IMR-90 (cell line): ENCODE measurements at regions not wholly inside any gene's neighbourhood (a gene's known extent, or its start where the extent isn't known, plus 50 kb on each side); places are given as distances from the start of the nearest gene placed in this dataset.

Source experiments
- ATAC-seq: fragments of 200-7000 bp; cut with Tn5 transposase; 2 replicates; pipeline ENCODE4 v1.9.1; 2020; ENCODE audit warnings: low read depth, mild to moderate bottlenecking, moderate library complexity
- BruUV-seq: library from RNA; stranded (reverse); fragments of 400-500 nt; replicated peaks from 2 replicates; lab custom pipeline; 2021; lab: Mats Ljungman, UMichigan
- CTCF ChIA-PET: fragments of 300-600 bp; formaldehyde crosslinking; extraction: SDS; loops from one replicate; lab custom pipeline; 2021; ENCODE audit warnings: antibody characterized with exemption; lab: Yijun Ruan, JAX
- POLR2A ChIA-PET: fragments of 300-600 bp; sonication (Branson Sonifier 250); formaldehyde crosslinking; loops from one replicate; lab custom pipeline; 2022; ENCODE audit warnings: antibody characterized with exemption; ENCODE audit not compliant: unreplicated experiment; lab: Charles Lee
- DNase-seq: peaks from one replicate; pipeline ENCODE4 v3.0.0; 2013
- H2AFZ ChIP-seq: replicated peaks from 2 replicates; pipeline ENCODE3; 2013; ENCODE audit warnings: low read length, mild to moderate bottlenecking; ENCODE audit not compliant: poor library complexity
- H2AK5ac ChIP-seq: 2 replicates; pipeline ENCODE4 v1.6.1; 2013; ENCODE audit warnings: low read depth, low read length, inconsistent platforms
- H2AK9ac ChIP-seq: replicated peaks from 2 replicates; pipeline ENCODE3; 2013; ENCODE audit warnings: mild to moderate bottlenecking, low read depth, low read length, moderate library complexity; ENCODE audit not compliant: poor library complexity
- H2BK120ac ChIP-seq: 2 replicates; pipeline ENCODE4 v1.6.1; 2013; ENCODE audit warnings: low read depth, low read length, inconsistent platforms
- H2BK15ac ChIP-seq: 3 replicates; pipeline ENCODE4 v1.6.1; 2013; ENCODE audit warnings: low read depth, low read length, inconsistent platforms
- H2BK20ac ChIP-seq: 2 replicates; pipeline ENCODE4 v1.6.1; 2013; ENCODE audit warnings: low read depth, mild to moderate bottlenecking, inconsistent platforms, low read length, moderate library complexity
- H2BK5ac ChIP-seq: 2 replicates; pipeline ENCODE4 v1.6.1; 2013; ENCODE audit warnings: mild to moderate bottlenecking, low read depth, low read length, inconsistent platforms; ENCODE audit not compliant: poor library complexity, severe bottlenecking
- H3K14ac ChIP-seq: replicated peaks from 2 replicates; pipeline ENCODE4 v1.6.1; 2013; ENCODE audit warnings: low read depth, low read length, inconsistent platforms
- H3K18ac ChIP-seq: 2 replicates; pipeline ENCODE4 v1.6.1; 2013; ENCODE audit warnings: low read depth, low read length, control low read depth
- H3K23ac ChIP-seq: 2 replicates; pipeline ENCODE4 v1.6.1; 2013; ENCODE audit warnings: low read depth, low read length, inconsistent platforms
- H3K27ac ChIP-seq: 2 replicates; pipeline ENCODE4 v1.5.1; 2013; ENCODE audit warnings: mild to moderate bottlenecking, control low read depth, low read length; ENCODE audit not compliant: insufficient read depth
- H3K27me3 ChIP-seq: 2 replicates; pipeline ENCODE4 v1.6.1; 2013; ENCODE audit warnings: low read length; ENCODE audit not compliant: control insufficient read depth, insufficient read depth
- H3K36me3 ChIP-seq: 2 replicates; pipeline ENCODE4 v1.6.1; 2013; ENCODE audit warnings: low read length, mixed read lengths; ENCODE audit not compliant: control insufficient read depth, insufficient read depth
- H3K4ac ChIP-seq: 2 replicates; pipeline ENCODE4 v1.6.1; 2013; ENCODE audit warnings: low read depth, low read length, inconsistent platforms
- H3K4me1 ChIP-seq: 2 replicates; pipeline ENCODE4 v1.6.1; 2013; ENCODE audit warnings: low read length, mixed read lengths; ENCODE audit not compliant: control insufficient read depth, insufficient read depth
- H3K4me2 ChIP-seq: 2 replicates; pipeline ENCODE4 v1.6.1; 2013; ENCODE audit warnings: low read depth, mild to moderate bottlenecking, control low read depth, low read length, moderate library complexity
- H3K4me3 ChIP-seq: 2 replicates; pipeline ENCODE4 v1.5.1; 2013; ENCODE audit warnings: low read depth, mild to moderate bottlenecking, control low read depth, low read length, moderate library complexity; ENCODE audit not compliant: insufficient read depth
- H3K56ac ChIP-seq: 2 replicates; pipeline ENCODE4 v1.6.1; 2013; ENCODE audit warnings: low read length, inconsistent platforms; ENCODE audit not compliant: insufficient read depth; ENCODE audit errors: extremely low read depth
- H3K79me1 ChIP-seq, 2 experiments: 2 replicates each; pipeline ENCODE4 v1.6.1; 2013; ENCODE audit warnings: low read length in 2 of 2, inconsistent platforms in 1 of 2, low read depth in 1 of 2
- H3K9ac ChIP-seq: 2 replicates; pipeline ENCODE4 v1.6.1; 2013; ENCODE audit warnings: low read depth, low read length, control low read depth
- H3K9me1 ChIP-seq: 2 replicates; pipeline ENCODE4 v1.6.1; 2013; ENCODE audit warnings: low read length, inconsistent platforms; ENCODE audit not compliant: insufficient read depth
- H3K9me3 ChIP-seq: 2 replicates; pipeline ENCODE4 v1.6.1; 2013; ENCODE audit warnings: low read length; ENCODE audit not compliant: control insufficient read depth, insufficient read depth
- H4K20me1 ChIP-seq: 2 replicates; pipeline ENCODE4 v1.6.1; 2013; ENCODE audit warnings: low read length, inconsistent platforms; ENCODE audit not compliant: insufficient read depth
- H4K5ac ChIP-seq: 2 replicates; pipeline ENCODE4 v1.6.1; 2013; ENCODE audit warnings: mild to moderate bottlenecking, low read depth, low read length, control low read depth
- H4K8ac ChIP-seq, 2 experiments: 2 replicates each; pipeline ENCODE4 v1.6.1; 2013; ENCODE audit warnings: low read depth in 2 of 2, low read length in 2 of 2, control low read depth in 1 of 2, inconsistent platforms in 1 of 2
- H4K91ac ChIP-seq: 2 replicates; pipeline ENCODE4 v1.6.1; 2013; ENCODE audit warnings: low read depth, low read length, inconsistent platforms; ENCODE audit not compliant: insufficient read depth
- CEBPB ChIP-seq: IDR thresholded peaks from 2 replicates; pipeline ENCODE4 v1.6.1; 2012; ENCODE audit warnings: low read depth, low read length, improper control_type of control experiment
- CHD1 ChIP-seq: IDR thresholded peaks from 2 replicates; pipeline ENCODE4 v1.6.1; 2012; ENCODE audit warnings: low read depth, low read length, improper control_type of control experiment
- FOS ChIP-seq: fragments of 150-350 bp; IDR thresholded peaks from 2 replicates; pipeline ENCODE4 v1.6.1; 2016; ENCODE audit warnings: low read depth, low read length
- MAFK ChIP-seq: IDR thresholded peaks from 2 replicates; pipeline ENCODE4 v1.6.1; 2012; ENCODE audit warnings: low read depth, low read length, improper control_type of control experiment
- MXI1 ChIP-seq: IDR thresholded peaks from 2 replicates; pipeline ENCODE4 v1.6.1; 2012; ENCODE audit warnings: low read depth, mild to moderate bottlenecking, low read length, moderate library complexity, borderline replicate concordance
- NFE2L2 ChIP-seq: fragments of 150-350 bp; IDR thresholded peaks from 2 replicates; pipeline ENCODE4 v1.6.1; 2016; ENCODE audit warnings: low read depth, mild to moderate bottlenecking, low read length
- POLR2A ChIP-seq: IDR thresholded peaks from 2 replicates; pipeline ENCODE4 v1.6.1; 2012; ENCODE audit warnings: mild to moderate bottlenecking, low read depth, low read length
- RCOR1 ChIP-seq: IDR thresholded peaks from 2 replicates; pipeline ENCODE4 v1.6.1; 2012; ENCODE audit warnings: mild to moderate bottlenecking, low read length, improper control_type of control experiment; ENCODE audit not compliant: insufficient replicate concordance
- RFX5 ChIP-seq: IDR thresholded peaks from 2 replicates; pipeline ENCODE4 v1.8.0; 2012; ENCODE audit warnings: low read depth, mild to moderate bottlenecking, low read length, moderate library complexity
- SMC3 ChIP-seq: fragments of 150-350 bp; IDR thresholded peaks from 2 replicates; pipeline ENCODE4 v1.6.1; 2016; ENCODE audit warnings: low read depth, mild to moderate bottlenecking, antibody characterized with exemption, low read length, moderate library complexity
- dilution Hi-C: fragments of 300-500 bp; cut with HindIII; formaldehyde crosslinking; loops from one replicate; pipeline ENCODE4 v1.14.3; 2018; ENCODE audit warnings: low sequenced_read_pairs; ENCODE audit not compliant: unreplicated experiment
- in situ Hi-C: fragments of 300-500 bp; cut with MboI; formaldehyde crosslinking; loops from 3 replicates; pipeline ENCODE4 v1.14.3; 2019; ENCODE audit warnings: low sequenced_read_pairs, inconsistent platforms, mixed read lengths
- intact Hi-C: fragments of 100-400 bp; cut with micrococcal nuclease; formaldehyde crosslinking; loops from 2 replicates; pipeline ENCODE4 v1.10.0; 2022
- TF ChIP-seq, protein P1 (sequence below): conservative IDR thresholded peaks from 2 replicates; pipeline ENCODE4 v1.5.1; 2012; ENCODE audit warnings: mild to moderate bottlenecking, low read depth, low read length, improper control_type of control experiment
- TF ChIP-seq, protein P2 (sequence below): fragments of 150-350 bp; IDR thresholded peaks from 2 replicates; pipeline ENCODE4 v1.6.1; 2017; ENCODE audit warnings: mild to moderate bottlenecking, antibody characterized with exemption, low read length, low read depth

DNA sequence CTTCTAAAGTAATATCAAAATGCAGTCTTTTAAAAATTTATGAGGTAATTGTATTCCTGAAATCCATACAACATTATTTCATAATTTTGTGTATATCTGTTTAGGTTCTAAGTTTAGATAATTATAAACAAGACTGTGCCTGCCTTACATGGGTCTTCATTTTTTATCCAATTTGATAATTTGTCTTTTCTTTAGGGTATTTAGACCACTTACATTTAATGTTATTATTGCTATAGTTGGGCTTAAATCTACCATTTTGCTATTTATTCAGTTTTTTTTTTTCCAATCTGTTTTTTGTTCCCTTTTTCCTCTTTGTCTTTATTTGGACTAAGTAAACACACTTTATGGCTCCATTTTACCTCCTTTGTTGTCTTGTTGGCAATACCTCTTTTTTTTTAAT, 312.5 kb upstream of the MEX3C start:
- Histone ChIP-seq H4K91ac (no peak overlapping the region), H3K79me1 (no peaks in the 10 kb centered on the region), H2AFZ (no peak overlapping the region), H3K27ac (no peak overlapping the region), H4K20me1 (no peaks in the 10 kb centered on the region), H2BK120ac (no peak overlapping the region), H2BK15ac (no peak overlapping the region), H3K4me1 (no peaks in the 10 kb centered on the region), H3K9ac (no peak overlapping the region), H2BK20ac (no peak overlapping the region), H3K36me3 (no peaks in the 10 kb centered on the region), H3K27me3 (no peaks in the 10 kb centered on the region), H3K4me2 (no peak overlapping the region), H2AK5ac (no peak overlapping the region), H3K9me1 (no peaks in the 10 kb centered on the region), H3K4me3 (no peak overlapping the region), H4K8ac (no peak overlapping the region), H3K9me3 (peaks cover 14% of the 10 kb centered on the region; the same call in 1 of the 2 replicates), H3K56ac (no peak overlapping the region), H3K18ac (no peak overlapping the region), H2BK5ac (no peak overlapping the region), H2AK9ac (no peak overlapping the region), H3K23ac (no peak overlapping the region), H4K5ac (no peak overlapping the region), H3K4ac (no peak overlapping the region), H3K14ac (no peak overlapping the region)
- DNase-seq (no peak), ATAC-seq (no peak)
- POLR2A ChIA-PET = no interaction called here
- no TSS peak for BruUV-seq
- in situ Hi-C loops (no loop called here), dilution Hi-C loops (no loop called here), intact Hi-C loops (no loop called here)
- TF ChIP-seq RCOR1 (no peak), SMC3 (no peak), RFX5 (no peak), MXI1 (no peak), NFE2L2 (no peak), CEBPB (no peak), MAFK (no peak), CHD1 (no peak), FOS (no peak), POLR2A (no peak)
- TF ChIP-seq, protein P1, sequence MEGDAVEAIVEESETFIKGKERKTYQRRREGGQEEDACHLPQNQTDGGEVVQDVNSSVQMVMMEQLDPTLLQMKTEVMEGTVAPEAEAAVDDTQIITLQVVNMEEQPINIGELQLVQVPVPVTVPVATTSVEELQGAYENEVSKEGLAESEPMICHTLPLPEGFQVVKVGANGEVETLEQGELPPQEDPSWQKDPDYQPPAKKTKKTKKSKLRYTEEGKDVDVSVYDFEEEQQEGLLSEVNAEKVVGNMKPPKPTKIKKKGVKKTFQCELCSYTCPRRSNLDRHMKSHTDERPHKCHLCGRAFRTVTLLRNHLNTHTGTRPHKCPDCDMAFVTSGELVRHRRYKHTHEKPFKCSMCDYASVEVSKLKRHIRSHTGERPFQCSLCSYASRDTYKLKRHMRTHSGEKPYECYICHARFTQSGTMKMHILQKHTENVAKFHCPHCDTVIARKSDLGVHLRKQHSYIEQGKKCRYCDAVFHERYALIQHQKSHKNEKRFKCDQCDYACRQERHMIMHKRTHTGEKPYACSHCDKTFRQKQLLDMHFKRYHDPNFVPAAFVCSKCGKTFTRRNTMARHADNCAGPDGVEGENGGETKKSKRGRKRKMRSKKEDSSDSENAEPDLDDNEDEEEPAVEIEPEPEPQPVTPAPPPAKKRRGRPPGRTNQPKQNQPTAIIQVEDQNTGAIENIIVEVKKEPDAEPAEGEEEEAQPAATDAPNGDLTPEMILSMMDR = no peak
- TF ChIP-seq, protein P2, sequence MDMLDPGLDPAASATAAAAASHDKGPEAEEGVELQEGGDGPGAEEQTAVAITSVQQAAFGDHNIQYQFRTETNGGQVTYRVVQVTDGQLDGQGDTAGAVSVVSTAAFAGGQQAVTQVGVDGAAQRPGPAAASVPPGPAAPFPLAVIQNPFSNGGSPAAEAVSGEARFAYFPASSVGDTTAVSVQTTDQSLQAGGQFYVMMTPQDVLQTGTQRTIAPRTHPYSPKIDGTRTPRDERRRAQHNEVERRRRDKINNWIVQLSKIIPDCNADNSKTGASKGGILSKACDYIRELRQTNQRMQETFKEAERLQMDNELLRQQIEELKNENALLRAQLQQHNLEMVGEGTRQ = no peak
- CTCF ChIA-PET = no interaction called here
